ENCODE measurements at regions not wholly inside any gene's neighbourhood (a gene's known extent, or its start where the extent isn't known, plus 50 kb on each side); places are given as distances from the start of the nearest gene placed in this dataset.
A peak's percentile ranks its signal among the peaks of the same experiment; 100 is the strongest.
"Not testable (repeated sequence)": the region's sequence is repeated elsewhere in the genome, so short reads cannot be mapped to it uniquely, and the experiment has no call there.

GRCh38 chr12:84480803-84481202 is 431.8 kb downstream of the SLC6A15 start:
- no peak for DNase-seq

GRCh38 chr12:84470361-84470760 is 442.2 kb downstream of the SLC6A15 start:
- DNase-seq = no peak

DNA sequence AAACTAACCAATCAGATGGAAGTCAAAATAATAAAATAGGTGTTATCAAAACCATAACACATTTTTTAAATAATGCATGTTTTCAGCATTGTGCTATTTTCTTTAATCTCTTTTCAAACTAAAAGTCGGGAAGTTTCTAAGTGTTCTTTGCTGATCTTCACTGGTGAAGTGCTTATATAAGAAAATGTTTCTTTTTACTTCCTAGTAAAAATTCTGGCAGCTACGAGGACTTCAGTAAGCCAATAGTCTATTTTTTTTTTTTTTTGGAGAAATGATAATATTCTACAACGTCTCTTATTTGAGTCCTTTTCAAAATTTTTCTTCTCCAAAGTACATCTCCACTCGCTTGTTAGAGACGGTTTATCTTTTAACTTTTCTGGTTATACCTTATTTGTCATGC is 448.0 kb downstream of the SLC6A15 start:
- no peak for DNase-seq

GRCh38 chr12:84463741-84464495 is 448.7 kb downstream of the SLC6A15 start:
- peak; percentile 54 for DNase-seq

DNA sequence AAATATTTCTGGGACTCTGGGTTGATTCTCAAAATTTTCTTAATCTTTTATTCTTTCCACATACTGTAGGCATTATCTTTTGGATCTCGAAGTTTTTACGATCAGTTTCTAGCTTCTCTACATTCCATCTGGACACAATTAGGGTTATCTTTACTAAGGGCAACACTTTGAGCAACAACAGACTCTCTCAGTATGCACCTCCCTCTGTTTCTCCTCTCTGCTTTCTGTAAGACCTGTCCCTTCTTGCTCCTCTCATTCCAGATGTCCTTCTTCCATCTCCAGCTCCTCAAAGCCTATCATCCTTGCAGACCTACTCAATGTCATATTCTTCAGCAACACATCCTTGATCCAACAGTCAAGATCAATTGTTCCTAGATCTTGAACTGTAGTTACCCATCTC is 457.0 kb downstream of the SLC6A15 start:
- no peak for DNase-seq

DNA sequence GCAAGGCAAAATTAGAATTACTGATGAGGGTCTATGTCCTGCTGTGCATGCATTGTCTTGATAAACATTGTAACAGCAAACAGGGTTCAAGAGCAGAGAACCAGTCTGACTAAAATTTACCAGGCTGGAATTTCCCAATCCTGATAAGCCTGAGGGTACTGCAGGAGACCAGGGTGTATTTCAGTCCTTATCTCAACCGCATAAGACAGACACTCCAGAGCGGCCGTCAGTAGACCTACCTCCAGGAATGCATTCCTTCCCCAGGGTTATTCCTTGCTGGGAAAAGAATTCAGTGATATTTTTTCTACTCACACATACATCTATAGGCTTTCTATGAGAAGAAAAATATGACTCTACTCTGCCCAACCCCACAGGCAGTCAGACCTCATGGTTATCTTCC is 466.1 kb downstream of the SLC6A15 start:
- not testable (repeated sequence) for DNase-seq

DNA sequence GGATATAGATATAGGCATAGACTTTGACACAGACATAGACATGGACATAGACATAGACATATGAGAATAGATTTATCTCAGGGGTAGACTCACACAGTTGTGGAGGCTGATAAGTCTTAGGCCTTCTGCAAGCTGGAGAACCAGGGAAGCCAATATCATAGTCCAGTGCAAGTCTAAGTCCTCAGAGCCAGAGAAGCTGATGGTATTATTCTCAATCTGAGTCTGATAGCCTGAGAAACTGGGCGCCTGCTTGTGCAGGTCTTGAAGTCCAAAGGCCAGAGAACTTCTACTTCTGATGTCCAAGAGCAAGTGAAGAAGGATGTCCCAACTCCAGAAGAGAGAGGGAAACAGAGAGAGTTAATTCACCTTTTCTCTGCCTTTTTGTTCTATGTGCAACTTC is 476.5 kb downstream of the SLC6A15 start:
- no peak for DNase-seq

GRCh38 chr12:84435682-84436081 is 476.9 kb downstream of the SLC6A15 start:
- DNase-seq = no peak

GRCh38 chr12:84422340-84422739 is 490.3 kb downstream of the SLC6A15 start:
- no peak for DNase-seq

DNA sequence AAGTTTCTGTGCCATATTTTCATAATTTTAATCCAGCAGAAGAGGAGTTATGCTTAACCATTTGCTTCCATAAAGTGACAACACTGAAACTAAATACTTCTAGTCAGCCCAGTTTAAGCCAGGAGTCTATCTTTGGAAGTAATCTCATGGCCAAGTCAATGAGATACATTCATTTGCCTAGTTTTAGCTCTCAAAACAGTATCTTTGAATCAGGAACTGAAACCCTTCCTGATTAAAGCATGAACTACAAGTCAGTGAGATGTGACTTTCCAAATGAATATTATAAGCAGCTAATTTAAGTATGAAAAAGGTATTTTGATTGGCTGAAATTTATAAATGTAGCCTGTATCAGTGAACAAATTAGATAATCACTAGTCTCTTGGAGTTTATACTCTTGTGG is 491.5 kb downstream of the SLC6A15 start:
- no peak for DNase-seq

GRCh38 chr12:84416626-84417025 is 496.0 kb downstream of the SLC6A15 start:
- no peak for DNase-seq

DNA sequence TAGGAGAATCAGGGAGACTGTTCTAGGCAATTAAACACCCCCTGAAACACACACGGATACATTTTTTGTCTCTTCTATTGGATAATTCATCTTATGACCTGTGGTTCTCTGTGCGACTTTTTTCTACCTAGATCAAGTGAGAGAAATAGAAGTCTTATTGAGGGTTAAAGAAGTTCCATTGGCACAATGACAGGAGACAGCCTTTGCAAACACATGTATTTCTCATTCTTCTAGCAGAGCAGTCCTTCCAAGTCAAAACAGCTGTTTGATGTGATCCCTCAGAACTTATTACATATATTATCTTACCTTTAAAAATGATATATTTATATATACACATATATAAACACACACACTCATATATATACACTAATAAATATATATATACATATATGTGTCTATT is 496.7 kb downstream of the SLC6A15 start:
- DNase-seq = no peak

GRCh38 chr12:84413656-84414055 is 498.9 kb downstream of the SLC6A15 start:
- no peak for DNase-seq

DNA sequence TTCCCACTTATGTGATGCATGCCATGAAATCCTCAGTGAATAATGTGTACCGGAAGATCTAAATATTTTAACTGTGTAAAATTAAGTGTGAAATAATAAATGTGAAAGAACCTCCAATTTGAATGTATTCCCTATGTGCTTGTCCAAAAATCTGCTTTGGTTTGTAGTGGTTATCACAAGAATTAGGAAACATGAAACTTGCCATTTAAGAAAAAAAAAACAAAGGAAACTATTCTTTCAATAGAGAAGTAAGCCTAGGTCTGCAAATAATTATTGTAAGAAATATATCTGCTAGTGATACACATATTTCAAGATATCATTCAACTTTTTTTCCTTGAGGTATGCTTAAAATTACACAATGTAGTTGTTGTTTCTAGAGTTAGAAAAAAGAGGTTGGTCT is 500.4 kb downstream of the SLC6A15 start:
- DNase-seq = no peak

- peak; percentile 23 for DNase-seq
Observed at GRCh38 chr12:84411031-84411430, 501.6 kb downstream of the SLC6A15 start.

- DNase-seq = no peak
Observed at GRCh38 chr12:84408936-84409335, 503.7 kb downstream of the SLC6A15 start.

GRCh38 chr12:84406720-84407119 is 505.9 kb downstream of the SLC6A15 start:
- not testable (repeated sequence) for DNase-seq

GRCh38 chr12:84397846-84398245 is 514.8 kb downstream of the SLC6A15 start:
- no peak for DNase-seq

DNA sequence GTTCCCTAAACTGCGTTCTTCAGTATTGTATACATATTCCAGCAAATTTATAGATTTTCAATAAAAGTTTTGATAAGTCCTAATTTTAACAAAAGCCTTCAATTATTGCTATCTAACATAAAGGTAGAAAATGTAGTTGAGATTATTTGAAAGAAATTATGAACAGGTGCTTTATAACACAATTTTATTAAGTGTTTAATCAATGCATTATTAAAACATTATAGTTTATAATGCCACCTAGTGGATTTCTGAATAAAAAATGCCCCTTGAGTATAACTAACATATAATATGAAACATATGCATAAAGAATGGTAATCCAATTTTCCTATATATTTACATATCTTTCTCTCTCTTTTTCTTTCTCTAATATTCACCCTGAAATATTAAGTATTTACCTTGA is 515.3 kb downstream of the SLC6A15 start:
- DNase-seq = no peak

DNA sequence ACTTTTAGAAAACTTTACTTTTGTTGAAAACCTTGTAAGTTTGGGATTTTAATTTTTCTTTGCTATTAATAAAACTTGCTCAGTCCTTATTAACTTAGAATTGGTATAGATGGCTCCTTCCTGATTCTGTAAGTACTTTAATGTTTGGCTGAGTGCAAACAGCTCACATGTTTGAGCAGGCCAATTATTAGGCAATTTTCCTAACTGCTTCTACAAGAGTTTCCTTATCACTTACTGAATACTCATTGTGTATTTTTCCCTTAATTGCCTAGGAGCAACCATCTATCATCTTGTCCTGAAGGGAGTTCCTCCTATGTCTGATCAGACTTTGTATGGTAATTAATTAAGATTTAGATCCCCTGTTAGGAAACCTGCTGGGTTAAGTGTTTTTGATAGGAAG is 521.4 kb downstream of the SLC6A15 start:
- not testable (repeated sequence) for DNase-seq

- no peak for DNase-seq
Observed at GRCh38 chr12:84384384-84384783, 528.2 kb downstream of the SLC6A15 start.

GRCh38 chr12:84382486-84382885 is 530.1 kb downstream of the SLC6A15 start:
- not testable (repeated sequence) for DNase-seq

DNA sequence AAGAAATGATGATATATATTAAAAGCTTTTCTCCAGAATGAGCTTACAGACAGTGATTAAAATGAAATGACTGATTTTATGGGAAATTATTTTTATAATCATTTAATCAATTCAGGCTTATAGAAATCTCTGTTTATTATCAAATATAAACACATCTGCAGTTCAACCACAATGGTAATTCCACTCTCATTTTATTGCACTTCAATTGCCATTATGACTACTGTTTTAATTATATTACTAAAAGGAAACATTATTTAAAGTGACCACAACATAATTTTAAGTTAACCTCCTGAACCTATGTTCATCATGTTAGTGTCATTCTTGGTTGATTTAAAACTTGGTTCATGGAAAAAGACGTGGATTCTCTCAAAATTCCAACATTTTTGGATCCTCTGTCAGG is 536.3 kb downstream of the SLC6A15 start:
- DNase-seq = no peak

DNA sequence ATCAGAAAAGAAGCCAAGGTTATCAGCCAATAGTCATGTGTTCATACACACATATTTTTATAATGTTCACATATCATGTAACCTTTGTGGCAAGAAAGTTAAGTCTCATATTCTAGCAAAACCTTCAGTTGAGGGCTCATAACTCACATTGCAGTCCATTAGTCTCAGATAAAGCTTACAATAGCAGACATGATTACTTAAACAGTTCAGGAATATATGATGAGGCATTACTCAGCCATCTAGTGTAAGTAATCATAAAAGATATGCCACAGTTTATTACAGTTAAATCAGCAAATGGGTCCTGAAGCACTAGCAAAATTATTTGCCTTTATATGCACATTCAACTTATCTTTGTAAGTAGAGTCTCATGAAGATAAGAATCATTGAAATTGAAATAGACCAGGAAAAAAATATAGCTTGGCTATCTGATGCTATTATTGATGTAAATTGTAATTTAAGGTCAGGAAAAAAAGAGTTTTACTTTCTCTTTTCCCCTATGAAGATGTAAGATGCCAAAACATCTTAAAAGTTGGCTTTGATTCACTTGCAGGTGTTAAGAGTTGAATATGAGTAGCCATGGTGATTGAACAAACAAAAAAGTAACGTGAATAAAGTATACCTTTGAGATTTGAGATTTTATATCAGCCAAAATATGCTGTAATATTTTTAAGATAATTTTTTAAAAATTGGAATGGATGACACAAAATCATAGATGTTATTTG is 537.0 kb downstream of the SLC6A15 start:
- no peak for DNase-seq

DNA sequence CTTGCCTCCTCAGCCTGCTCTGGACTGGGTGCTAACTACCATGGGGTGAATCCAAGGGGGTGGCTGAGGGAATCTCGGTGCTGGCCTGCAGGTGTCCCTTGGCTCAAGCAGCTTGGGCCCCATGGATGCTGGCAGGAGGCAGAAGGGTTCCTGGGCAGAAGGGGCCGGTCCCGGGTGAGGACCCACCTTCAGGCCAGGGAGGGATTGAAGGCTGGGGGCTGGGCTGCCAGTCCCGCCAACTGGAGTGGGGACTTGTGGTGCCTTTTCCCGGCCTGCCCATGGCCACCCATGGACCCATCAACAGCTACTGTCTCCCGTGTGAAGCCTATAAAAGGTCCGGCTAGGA is 550.1 kb downstream of the SLC6A15 start:
- no peak for DNase-seq
